ENCODE measurements at regions not wholly inside any gene's neighbourhood (a gene's known extent, or its start where the extent isn't known, plus 50 kb on each side); places are given as distances from the start of the nearest gene placed in this dataset.
"Not testable (repeated sequence)": the region's sequence is repeated elsewhere in the genome, so short reads cannot be mapped to it uniquely, and the experiment has no call there.

GRCh38 chr7:142566271-142566670, 183.0 kb upstream of the PRSS1 start:
- DNase-seq: no peak

GRCh38 chr7:142564125-142564524, 185.1 kb upstream of the PRSS1 start:
- not testable (repeated sequence) for DNase-seq

GRCh38 chr7:142563470-142563869, 185.8 kb upstream of the PRSS1 start:
- no peak for DNase-seq

GRCh38 chr7:142562688-142563087, 186.6 kb upstream of the PRSS1 start:
- no peak for DNase-seq

GRCh38 chr7:142561396-142561795, 187.9 kb upstream of the PRSS1 start:
- not testable (repeated sequence) for DNase-seq

- not testable (repeated sequence) for DNase-seq
Observed at GRCh38 chr7:142560770-142561169, 188.5 kb upstream of the PRSS1 start.

GRCh38 chr7:142560166-142560565, 189.1 kb upstream of the PRSS1 start:
- no peak for DNase-seq

GRCh38 chr7:142557971-142558582, 191.2 kb upstream of the PRSS1 start:
- DNase-seq: peak; percentile 17

GRCh38 chr7:142556740-142557139, 192.5 kb upstream of the PRSS1 start:
- no peak for DNase-seq

- no peak for DNase-seq
Observed at GRCh38 chr7:142554560-142555532, 194.4 kb upstream of the PRSS1 start.

GRCh38 chr7:142553216-142553615, 196.1 kb upstream of the PRSS1 start:
- DNase-seq: no peak

- DNase-seq: no peak
Observed at GRCh38 chr7:142548978-142549377, 200.3 kb upstream of the PRSS1 start.

- DNase-seq: no peak
Observed at GRCh38 chr7:142546452-142546851, 202.8 kb upstream of the PRSS1 start.

- no peak for DNase-seq
Observed at GRCh38 chr7:142542942-142543341, 206.3 kb upstream of the PRSS1 start.

- no peak for DNase-seq
Observed at GRCh38 chr7:142542105-142542504, 207.2 kb upstream of the PRSS1 start.

GRCh38 chr7:142540371-142540770, 208.9 kb upstream of the PRSS1 start:
- no peak for DNase-seq

- no peak for DNase-seq
Observed at GRCh38 chr7:142539901-142540300, 209.4 kb upstream of the PRSS1 start.

GRCh38 chr7:142537760-142538159, 211.5 kb upstream of the PRSS1 start:
- DNase-seq: no peak

GRCh38 chr7:142535123-142535779, 214.0 kb upstream of the PRSS1 start:
- peak; percentile 48 for DNase-seq

GRCh38 chr7:142534726-142535122, 214.5 kb upstream of the PRSS1 start:
- DNase-seq: no peak

GRCh38 chr7:142533920-142534319, 215.4 kb upstream of the PRSS1 start:
- DNase-seq: no peak

GRCh38 chr7:142529591-142529990, 219.7 kb upstream of the PRSS1 start:
- no peak for DNase-seq

- DNase-seq: no peak
Observed at GRCh38 chr7:142528608-142529408, 220.5 kb upstream of the PRSS1 start.
